H1 (cell line): ENCODE measurements at regions not wholly inside any gene's neighbourhood (a gene's known extent, or its start where the extent isn't known, plus 50 kb on each side); places are given as distances from the start of the nearest gene placed in this dataset.

Experiments
- CTCF ChIA-PET: fragments of 300-600 bp; sonication (Branson Sonifier 250); formaldehyde crosslinking; loops from one replicate; lab custom pipeline; 2021; ENCODE audit not compliant: partially characterized antibody; lab: Charles Lee
- POLR2A ChIA-PET: fragments of 300-600 bp; sonication (Branson Sonifier 250); formaldehyde crosslinking; loops from one replicate; lab custom pipeline; 2021; ENCODE audit warnings: inconsistent platforms; ENCODE audit not compliant: partially characterized antibody; lab: Charles Lee
- DNase-seq, 2 experiments: peaks; one replicate each; pipeline versions ENCODE4 v3.0.0 to v3.0.0-alpha.2; 2010 to 2022; ENCODE audit warnings: low spot score in 2 of 2, low read depth in 1 of 2, mixed read lengths in 1 of 2
- FAIRE-seq: peaks from 2 replicates; lab custom pipeline; 2011; peaks lifted over from hg19 to GRCh38; lab: Jason Lieb, UNC
- H2AFZ ChIP-seq: 2 replicates; pipeline ENCODE4 v1.8.1; 2012; ENCODE audit warnings: low read length, inconsistent platforms
- H2AK5ac ChIP-seq: 2 replicates; pipeline ENCODE4 v1.6.1; 2013; ENCODE audit warnings: low read depth, low read length
- H2BK120ac ChIP-seq: replicated peaks from 2 replicates; pipeline ENCODE3; 2013; ENCODE audit warnings: low read depth, low read length, inconsistent platforms
- H2BK12ac ChIP-seq: 2 replicates; pipeline ENCODE4 v1.6.1; 2013; ENCODE audit warnings: low read depth, low read length
- H2BK15ac ChIP-seq: 2 replicates; pipeline ENCODE4 v1.6.1; 2013; ENCODE audit warnings: low read length
- H2BK20ac ChIP-seq: 2 replicates; pipeline ENCODE4 v1.6.1; 2013; ENCODE audit warnings: low read length
- H2BK5ac ChIP-seq: 2 replicates; pipeline ENCODE4 v1.6.1; 2013; ENCODE audit warnings: low read depth, low read length
- H3K14ac ChIP-seq: 2 replicates; pipeline ENCODE4 v1.6.1; 2013; ENCODE audit warnings: inconsistent platforms; ENCODE audit not compliant: insufficient read length
- H3K18ac ChIP-seq: 2 replicates; pipeline ENCODE4 v1.6.1; 2013; ENCODE audit warnings: low read length; ENCODE audit errors: extremely low read depth
- H3K23ac ChIP-seq: 2 replicates; pipeline ENCODE4 v1.6.1; 2013; ENCODE audit warnings: inconsistent platforms; ENCODE audit not compliant: insufficient read length
- H3K23me2 ChIP-seq: 2 replicates; pipeline ENCODE4 v1.6.1; 2013; ENCODE audit warnings: low read depth, low read length
- H3K27ac ChIP-seq: 2 replicates; pipeline ENCODE4 v1.6.1; 2011; ENCODE audit warnings: low read depth, low read length, inconsistent platforms
- H3K27me3 ChIP-seq, 4 experiments: replicated peaks in 1 of 4; 1 replicate in 1 of 4; 2 replicates in 3 of 4; pipeline versions ENCODE4 v1.6.1 to v1.8.1; 2011 to 2013; ENCODE audit warnings: low read length in 3 of 4, mild to moderate bottlenecking in 3 of 4, inconsistent platforms in 2 of 4, mixed read lengths in 2 of 4, moderate library complexity in 1 of 4; ENCODE audit not compliant: control insufficient read depth in 3 of 4, insufficient read depth in 3 of 4; ENCODE audit errors: extremely low read depth in 1 of 4
- H3K36me3 ChIP-seq, 4 experiments: 2 replicates each; pipeline versions ENCODE4 v1.6.1 to v1.8.1; 2011 to 2013; ENCODE audit warnings: mild to moderate bottlenecking in 4 of 4, low read length in 3 of 4, moderate library complexity in 2 of 4, control low read depth in 1 of 4, inconsistent platforms in 1 of 4; ENCODE audit not compliant: insufficient read depth in 4 of 4, control insufficient read depth in 2 of 4
- H3K4ac ChIP-seq: replicated peaks from 2 replicates; pipeline ENCODE3; 2013; ENCODE audit warnings: low read length, low read depth, mixed read lengths, inconsistent platforms; ENCODE audit not compliant: insufficient read length
- H3K4me1 ChIP-seq, 4 experiments: replicated peaks in 1 of 4; 1 replicate in 1 of 4; 2 replicates in 3 of 4; pipeline versions ENCODE4 v1.6.1 to v1.8.1; 2011 to 2013; ENCODE audit warnings: low read length in 3 of 4, inconsistent platforms in 2 of 4, mixed read lengths in 1 of 4; ENCODE audit not compliant: insufficient read depth in 4 of 4, control insufficient read depth in 3 of 4
- H3K4me2 ChIP-seq, 2 experiments: 2 replicates each; pipeline versions ENCODE4 v1.6.1 to v1.8.1; 2011 to 2013; ENCODE audit warnings: low read depth in 2 of 2, low read length in 2 of 2, control low read depth in 1 of 2, inconsistent platforms in 1 of 2, mild to moderate bottlenecking in 1 of 2; ENCODE audit not compliant: insufficient read depth in 1 of 2
- H3K4me3 ChIP-seq, 4 experiments: fragments of 200-600, 300-600 bp in 1 of 4; sonication (generic), shearing (Covaris generic), sonication (Bioruptor Twin) in 1 of 4; 2 replicates each; pipeline versions ENCODE4 v1.5.1 to v1.8.1; 2011 to 2016; ENCODE audit warnings: low read length in 4 of 4, low read depth in 3 of 4, control low read depth in 2 of 4, inconsistent platforms in 2 of 4, mild to moderate bottlenecking in 2 of 4, mixed read lengths in 1 of 4, moderate library complexity in 1 of 4; ENCODE audit not compliant: insufficient read depth in 2 of 4; ENCODE audit errors: extremely low read depth in 1 of 4
- H3K56ac ChIP-seq: replicated peaks from 2 replicates; pipeline ENCODE3; 2013; ENCODE audit warnings: low read depth, mild to moderate bottlenecking, mixed read lengths, low read length, inconsistent platforms; ENCODE audit not compliant: insufficient read length
- H3K79me1 ChIP-seq: 2 replicates; pipeline ENCODE4 v1.6.1; 2013; ENCODE audit warnings: low read depth, low read length, control low read depth
- H3K79me2 ChIP-seq, 2 experiments: 2 replicates each; pipeline versions ENCODE4 v1.6.1 to v1.8.1; 2012 to 2013; ENCODE audit warnings: low read length in 2 of 2, mild to moderate bottlenecking in 2 of 2, inconsistent platforms in 1 of 2; ENCODE audit not compliant: insufficient read depth in 2 of 2, control insufficient read depth in 1 of 2
- H3K9ac ChIP-seq, 4 experiments: replicated peaks in 1 of 4; 1 replicate in 1 of 4; 2 replicates in 3 of 4; pipeline versions ENCODE4 v1.6.1 to v1.8.1; 2011 to 2013; ENCODE audit warnings: low read depth in 3 of 4, low read length in 3 of 4, control low read depth in 2 of 4, mild to moderate bottlenecking in 2 of 4, moderate library complexity in 2 of 4, inconsistent platforms in 1 of 4; ENCODE audit errors: extremely low read depth in 1 of 4
- H3K9me3 ChIP-seq, 2 experiments: 2 replicates each; pipeline versions ENCODE4 v1.6.1 to v1.8.1; 2012 to 2013; ENCODE audit warnings: mild to moderate bottlenecking in 2 of 2, moderate library complexity in 2 of 2, control low read depth in 1 of 2, inconsistent platforms in 1 of 2, low read depth in 1 of 2, low read length in 1 of 2, mixed read lengths in 1 of 2; ENCODE audit not compliant: insufficient read depth in 2 of 2
- H4K20me1 ChIP-seq, 2 experiments: replicated peaks in 1 of 2; 2 replicates each; pipeline versions ENCODE3 to v1.8.1; 2011 to 2013; ENCODE audit warnings: inconsistent platforms in 2 of 2, low read length in 2 of 2, mild to moderate bottlenecking in 1 of 2; ENCODE audit not compliant: insufficient read depth in 2 of 2, control insufficient read depth in 1 of 2
- H4K5ac ChIP-seq: 2 replicates; pipeline ENCODE4 v1.6.1; 2013; ENCODE audit warnings: low read length, low read depth, mixed read lengths, inconsistent platforms; ENCODE audit not compliant: insufficient read length
- H4K8ac ChIP-seq: 2 replicates; pipeline ENCODE4 v1.8.0; 2013; ENCODE audit warnings: mild to moderate bottlenecking, moderate library complexity, low read length, inconsistent platforms; ENCODE audit not compliant: insufficient read depth; ENCODE audit errors: extremely low read depth
- H4K91ac ChIP-seq: replicated peaks from 2 replicates; pipeline ENCODE3; 2013; ENCODE audit warnings: low read length, mixed read lengths, inconsistent platforms; ENCODE audit not compliant: insufficient read length
- BCL11A ChIP-seq, 2 experiments: IDR thresholded peaks; one replicate each; pipeline ENCODE4 v1.6.1; 2011; ENCODE audit warnings: low read depth in 2 of 2, low read length in 2 of 2, mild to moderate bottlenecking in 2 of 2
- CBX8 ChIP-seq: fragments of 300-800, 300-1000 bp; sonication (generic); IDR thresholded peaks from 2 replicates; pipeline ENCODE4 v1.7.1; 2016; ENCODE audit warnings: low read depth, low read length, borderline replicate concordance
- CEBPB ChIP-seq: IDR thresholded peaks from 2 replicates; pipeline ENCODE4 v1.6.1; 2012; ENCODE audit warnings: low read depth, low read length
- GTF2F1 ChIP-seq: IDR thresholded peaks from 2 replicates; pipeline ENCODE4 v1.6.1; 2012; ENCODE audit warnings: low read depth, low read length, improper control_type of control experiment, borderline replicate concordance
- KDM1A ChIP-seq: fragments of 200-600, 300-600 bp; sonication (generic); IDR thresholded peaks from 2 replicates; pipeline ENCODE4 v1.7.1; 2016; ENCODE audit warnings: mild to moderate bottlenecking, low read length, borderline replicate concordance
- MAFK ChIP-seq: IDR thresholded peaks from 2 replicates; pipeline ENCODE4 v1.6.1; 2012; ENCODE audit warnings: low read depth, mild to moderate bottlenecking, improper control_type of control experiment, low read length
- PHF8 ChIP-seq: fragments of 200-600 bp; sonication (generic); conservative IDR thresholded peaks from 2 replicates; pipeline ENCODE4 v1.7.1; 2012; ENCODE audit warnings: low read depth, mild to moderate bottlenecking, inconsistent platforms, low read length, moderate library complexity
- RAD21 ChIP-seq, 2 experiments: IDR thresholded peaks in 1 of 2; conservative IDR thresholded peaks in 1 of 2; 2 replicates each; pipeline ENCODE4 v1.6.1; 2011; ENCODE audit warnings: low read depth in 2 of 2, low read length in 2 of 2, improper control_type of control experiment in 1 of 2, inconsistent platforms in 1 of 2, mild to moderate bottlenecking in 1 of 2, moderate library complexity in 1 of 2
- RBBP5 ChIP-seq: IDR thresholded peaks from 2 replicates; pipeline ENCODE4 v1.7.1; 2012; ENCODE audit warnings: low read depth, mild to moderate bottlenecking, inconsistent platforms, low read length, moderate library complexity, borderline replicate concordance
- SIX5 ChIP-seq: IDR thresholded peaks from 2 replicates; pipeline ENCODE4 v1.6.1; 2011; ENCODE audit warnings: mild to moderate bottlenecking, low read depth, low read length
- SP1 ChIP-seq: IDR thresholded peaks from 2 replicates; pipeline ENCODE4 v1.6.1; 2011; ENCODE audit warnings: low read depth, low read length
- SP4 ChIP-seq: IDR thresholded peaks from 2 replicates; pipeline ENCODE4 v1.6.1; 2012; ENCODE audit warnings: low read length, inconsistent platforms
- SUZ12 ChIP-seq: fragments of 200-600 bp; sonication (generic); IDR thresholded peaks from 2 replicates; pipeline ENCODE4 v1.6.1; 2012; ENCODE audit warnings: mild to moderate bottlenecking, inconsistent platforms, low read length, moderate library complexity, mixed read lengths
- TAF1 ChIP-seq: IDR thresholded peaks from 2 replicates; pipeline ENCODE4 v1.6.1; 2011; ENCODE audit warnings: mild to moderate bottlenecking, low read depth, low read length
- TBP ChIP-seq: IDR thresholded peaks from 2 replicates; pipeline ENCODE4 v1.6.1; 2011; ENCODE audit warnings: low read depth, low read length, improper control_type of control experiment
- USF2 ChIP-seq: IDR thresholded peaks from 2 replicates; pipeline ENCODE4 v1.6.1; 2011; ENCODE audit warnings: low read length, improper control_type of control experiment

- H3K56ac ChIP-seq: no peak overlapping the region
- 0 out of 4 replicates have a peak, but pooled peaks cover 0 to 3% of the 10 kb centered on the region in 2 experiments for H3K9me3 ChIP-seq
- no peak overlapping the region for H2AK5ac ChIP-seq
- H2BK5ac ChIP-seq: no peak overlapping the region
- H3K4me3 ChIP-seq: no peak overlapping the region
- no peak overlapping the region for H2BK12ac ChIP-seq
- no peak overlapping the region for H3K14ac ChIP-seq
- POLR2A ChIA-PET: no interaction called here
- H4K8ac ChIP-seq: no peak overlapping the region
- H2BK120ac ChIP-seq: no peak overlapping the region
- no peak overlapping the region for H3K27ac ChIP-seq
- no peak overlapping the region for H3K18ac ChIP-seq
- no peak overlapping the region for H2BK15ac ChIP-seq
- no peak overlapping the region for H3K4ac ChIP-seq
- no peak overlapping the region for H2AFZ ChIP-seq
- no peaks in the 10 kb centered on the region for H3K79me2 ChIP-seq
- H2BK20ac ChIP-seq: no peak overlapping the region
- no peak for FAIRE-seq
- no peaks in the 10 kb centered on the region for H3K36me3 ChIP-seq
- CTCF ChIA-PET: no interaction called here
- no peaks in the 10 kb centered on the region for H4K20me1 ChIP-seq
- H3K23ac ChIP-seq: no peak overlapping the region
- H3K79me1 ChIP-seq: no peaks in the 10 kb centered on the region
- no peak overlapping the region for H3K4me2 ChIP-seq
- H3K23me2 ChIP-seq: no peaks in the 10 kb centered on the region
- no peak overlapping the region for H4K91ac ChIP-seq
- H4K5ac ChIP-seq: no peak overlapping the region
- no peaks in the 10 kb centered on the region for H3K4me1 ChIP-seq
- H3K9ac ChIP-seq: no peak overlapping the region
- no peaks in the 10 kb centered on the region for H3K27me3 ChIP-seq
- DNase-seq: no peak
- TF ChIP-seq SP1 (no peak), CBX8 (no peak), MAFK (no peak), KDM1A (no peak), TAF1 (no peak), SUZ12 (no peak), SP4 (no peak), GTF2F1 (no peak), CEBPB (no peak), BCL11A (IDR thresholded peaks at IDR 0.05; ENCODE audit: low read depth in 2 of 2, low read length in 2 of 2) (no peak), SIX5 (no peak), TBP (no peak), RBBP5 (no peak), PHF8 (no peak), RAD21 (IDR thresholded peaks at IDR 0.05 in 1 of 2, conservative IDR thresholded peaks at IDR 0.05 in 1 of 2; ENCODE audit: low read depth in 2 of 2, low read length in 2 of 2) (no peak), USF2 (no peak)
These were observed 271.8 kb downstream of the HLX start for GRCh38 chr1:221150996-221151395.
